Activated naive CD4-positive, alpha-beta T cell treated with anti-CD3 and anti-CD28 coated beads, Interleukin-2, amount 10 ng/mL, durations not matched to agents 7 days and 5 days (primary cell): ENCODE measurements at regions not wholly inside any gene's neighbourhood (a gene's known extent, or its start where the extent isn't known, plus 50 kb on each side); places are given as distances from the start of the nearest gene placed in this dataset.

ENCODE experiments used
- CTCF ChIA-PET: fragments of 350-600 bp; sonication (Branson Sonifier 250); formaldehyde crosslinking; loops from one replicate; lab custom pipeline; 2021; ENCODE audit warnings: antibody characterized with exemption; lab: Charles Lee
- DNase-seq: peaks from one replicate; pipeline ENCODE4 v3.0.0-alpha.2; 2020
- H3K27ac Mint-ChIP-seq: one replicate; pipeline ENCODE4 v1.8.0; 2021; ENCODE audit warnings: mild to moderate bottlenecking, moderate library complexity, mixed read lengths
- H3K27me3 Mint-ChIP-seq: one replicate; pipeline ENCODE4 v1.8.0; 2021; ENCODE audit warnings: mild to moderate bottlenecking, mixed read lengths
- H3K36me3 Mint-ChIP-seq: one replicate; pipeline ENCODE4 v1.8.0; 2021; ENCODE audit warnings: mixed read lengths
- H3K4me1 Mint-ChIP-seq: one replicate; pipeline ENCODE4 v1.8.0; 2021; ENCODE audit warnings: mixed read lengths
- H3K4me3 Mint-ChIP-seq: one replicate; pipeline ENCODE4 v1.8.0; 2021; ENCODE audit warnings: mild to moderate bottlenecking, moderate library complexity, mixed read lengths
- H3K9me3 Mint-ChIP-seq: one replicate; pipeline ENCODE4 v1.8.0; 2021; ENCODE audit warnings: mixed read lengths

GRCh38 chr17:13395346-13395745, 206.4 kb downstream of the HS3ST3A1 start:
- H3K4me1 Mint-ChIP-seq, result no peaks in the 10 kb centered on the region
- H3K27me3 Mint-ChIP-seq, result no peaks in the 10 kb centered on the region
- H3K36me3 Mint-ChIP-seq, result no peaks in the 10 kb centered on the region
- H3K27ac Mint-ChIP-seq, result no peak overlapping the region
- no peaks in the 10 kb centered on the region for H3K9me3 Mint-ChIP-seq
- CTCF ChIA-PET, result no interaction called here
- DNase-seq, result no peak
- H3K4me3 Mint-ChIP-seq, result no peak overlapping the region

GRCh38 chr17:13393841-13394710, 207.7 kb downstream of the HS3ST3A1 start:
- no peaks in the 10 kb centered on the region for H3K9me3 Mint-ChIP-seq
- no peak for DNase-seq
- H3K4me1 Mint-ChIP-seq, result no peaks in the 10 kb centered on the region
- H3K27ac Mint-ChIP-seq, result no peak overlapping the region
- H3K4me3 Mint-ChIP-seq, result no peak overlapping the region
- H3K27me3 Mint-ChIP-seq, result no peaks in the 10 kb centered on the region
- CTCF ChIA-PET, result no interaction called here
- H3K36me3 Mint-ChIP-seq, result no peaks in the 10 kb centered on the region

GRCh38 chr17:13387952-13388351, 213.8 kb downstream of the HS3ST3A1 start:
- no peak overlapping the region for H3K27ac Mint-ChIP-seq
- H3K4me3 Mint-ChIP-seq, result no peak overlapping the region
- no peak for DNase-seq
- no peaks in the 10 kb centered on the region for H3K36me3 Mint-ChIP-seq
- no peaks in the 10 kb centered on the region for H3K27me3 Mint-ChIP-seq
- no peaks in the 10 kb centered on the region for H3K4me1 Mint-ChIP-seq
- no peaks in the 10 kb centered on the region for H3K9me3 Mint-ChIP-seq
- CTCF ChIA-PET, result no interaction called here

- H3K27ac Mint-ChIP-seq, result no peak overlapping the region
- no peaks in the 10 kb centered on the region for H3K9me3 Mint-ChIP-seq
- H3K4me3 Mint-ChIP-seq, result no peak overlapping the region
- no peaks in the 10 kb centered on the region for H3K36me3 Mint-ChIP-seq
- DNase-seq, result no peak
- no peaks in the 10 kb centered on the region for H3K4me1 Mint-ChIP-seq
- CTCF ChIA-PET, result no interaction called here
- no peaks in the 10 kb centered on the region for H3K27me3 Mint-ChIP-seq
These were observed 214.5 kb downstream of the HS3ST3A1 start for GRCh38 chr17:13387236-13387635.

- CTCF ChIA-PET, result interaction anchor here (0.6 kb wide), 1 partner anchor 147 kb away, joined by 4 read pairs; no protein-coding TSS in a partner anchor
- Mint-ChIP-seq H3K27ac (no peak overlapping the region), H3K9me3 (no peaks in the 10 kb centered on the region), H3K4me1 (no peaks in the 10 kb centered on the region), H3K27me3 (no peaks in the 10 kb centered on the region), H3K36me3 (no peaks in the 10 kb centered on the region), H3K4me3 (no peak overlapping the region)
- no peak for DNase-seq
These were observed 216.2 kb downstream of the HS3ST3A1 start for GRCh38 chr17:13385481-13385911.

- CTCF ChIA-PET, result interaction anchor here (0.6 kb wide), 1 partner anchor 146 kb away, joined by 4 read pairs; no protein-coding TSS in a partner anchor
- Mint-ChIP-seq H3K4me1 (no peaks in the 10 kb centered on the region), H3K4me3 (no peak overlapping the region), H3K27ac (no peak overlapping the region), H3K36me3 (no peaks in the 10 kb centered on the region), H3K27me3 (no peaks in the 10 kb centered on the region), H3K9me3 (no peaks in the 10 kb centered on the region)
- no peak for DNase-seq
These were observed 217.1 kb downstream of the HS3ST3A1 start for GRCh38 chr17:13384626-13385025.

- Mint-ChIP-seq H3K9me3 (no peaks in the 10 kb centered on the region), H3K27me3 (no peaks in the 10 kb centered on the region), H3K27ac (no peak overlapping the region), H3K4me3 (no peak overlapping the region), H3K4me1 (no peaks in the 10 kb centered on the region), H3K36me3 (no peaks in the 10 kb centered on the region)
- DNase-seq, result no peak
- CTCF ChIA-PET, result no interaction called here
These were observed 223.4 kb downstream of the HS3ST3A1 start for GRCh38 chr17:13378361-13378760.

- CTCF ChIA-PET, result no interaction called here
- Mint-ChIP-seq H3K27ac (no peak overlapping the region), H3K27me3 (no peaks in the 10 kb centered on the region), H3K4me3 (no peak overlapping the region), H3K36me3 (no peaks in the 10 kb centered on the region), H3K9me3 (no peaks in the 10 kb centered on the region), H3K4me1 (no peaks in the 10 kb centered on the region)
- no peak for DNase-seq
These were observed 227.3 kb downstream of the HS3ST3A1 start for GRCh38 chr17:13374203-13375143.

GRCh38 chr17:13372432-13372831, 229.3 kb downstream of the HS3ST3A1 start:
- CTCF ChIA-PET, result no interaction called here
- no peaks in the 10 kb centered on the region for H3K9me3 Mint-ChIP-seq
- H3K4me3 Mint-ChIP-seq, result no peak overlapping the region
- no peaks in the 10 kb centered on the region for H3K4me1 Mint-ChIP-seq
- no peak for DNase-seq
- no peaks in the 10 kb centered on the region for H3K27me3 Mint-ChIP-seq
- no peaks in the 10 kb centered on the region for H3K36me3 Mint-ChIP-seq
- H3K27ac Mint-ChIP-seq, result no peak overlapping the region

- no peaks in the 10 kb centered on the region for H3K36me3 Mint-ChIP-seq
- H3K9me3 Mint-ChIP-seq, result no peaks in the 10 kb centered on the region
- no peak overlapping the region for H3K27ac Mint-ChIP-seq
- DNase-seq, result no peak
- no peaks in the 10 kb centered on the region for H3K27me3 Mint-ChIP-seq
- CTCF ChIA-PET, result no interaction called here
- H3K4me1 Mint-ChIP-seq, result no peaks in the 10 kb centered on the region
- no peak overlapping the region for H3K4me3 Mint-ChIP-seq
These were observed 234.6 kb downstream of the HS3ST3A1 start for GRCh38 chr17:13367154-13367553.

GRCh38 chr17:13365331-13365730, 236.4 kb downstream of the HS3ST3A1 start:
- H3K9me3 Mint-ChIP-seq, result no peaks in the 10 kb centered on the region
- H3K4me1 Mint-ChIP-seq, result no peaks in the 10 kb centered on the region
- no peak for DNase-seq
- CTCF ChIA-PET, result no interaction called here
- H3K27ac Mint-ChIP-seq, result no peak overlapping the region
- H3K27me3 Mint-ChIP-seq, result no peaks in the 10 kb centered on the region
- H3K4me3 Mint-ChIP-seq, result no peak overlapping the region
- H3K36me3 Mint-ChIP-seq, result no peaks in the 10 kb centered on the region

GRCh38 chr17:13363771-13364170, 238.0 kb downstream of the HS3ST3A1 start:
- CTCF ChIA-PET, result no interaction called here
- no peak overlapping the region for H3K27ac Mint-ChIP-seq

GRCh38 chr17:13362341-13363122, 239.2 kb downstream of the HS3ST3A1 start:
- H3K27ac Mint-ChIP-seq, result no peak overlapping the region
- H3K36me3 Mint-ChIP-seq, result no peaks in the 10 kb centered on the region
- no peaks in the 10 kb centered on the region for H3K4me1 Mint-ChIP-seq
- no peaks in the 10 kb centered on the region for H3K9me3 Mint-ChIP-seq
- DNase-seq, result no peak
- H3K27me3 Mint-ChIP-seq, result no peaks in the 10 kb centered on the region
- no peak overlapping the region for H3K4me3 Mint-ChIP-seq
- CTCF ChIA-PET, result no interaction called here

More at GRCh38 chr17:13363771-13364170, 238.0 kb downstream of the HS3ST3A1 start:
- Mint-ChIP-seq H3K9me3 (no peaks in the 10 kb centered on the region), H3K4me3 (no peak overlapping the region), H3K4me1 (no peaks in the 10 kb centered on the region), H3K36me3 (no peaks in the 10 kb centered on the region), H3K27me3 (no peaks in the 10 kb centered on the region)
- no peak for DNase-seq

- H3K27me3 Mint-ChIP-seq, result no peaks in the 10 kb centered on the region
- H3K9me3 Mint-ChIP-seq, result no peaks in the 10 kb centered on the region
- CTCF ChIA-PET, result no interaction called here
- no peaks in the 10 kb centered on the region for H3K4me1 Mint-ChIP-seq
- H3K36me3 Mint-ChIP-seq, result no peaks in the 10 kb centered on the region
- no peak overlapping the region for H3K4me3 Mint-ChIP-seq
- H3K27ac Mint-ChIP-seq, result no peak overlapping the region
- no peak for DNase-seq
These were observed 242.0 kb downstream of the HS3ST3A1 start for GRCh38 chr17:13359774-13360173.
